ENCODE measurements at regions not wholly inside any gene's neighbourhood (a gene's known extent, or its start where the extent isn't known, plus 50 kb on each side); places are given as distances from the start of the nearest gene placed in this dataset.
"Not testable (repeated sequence)": the region's sequence is repeated elsewhere in the genome, so short reads cannot be mapped to it uniquely, and the experiment has no call there.

DNA sequence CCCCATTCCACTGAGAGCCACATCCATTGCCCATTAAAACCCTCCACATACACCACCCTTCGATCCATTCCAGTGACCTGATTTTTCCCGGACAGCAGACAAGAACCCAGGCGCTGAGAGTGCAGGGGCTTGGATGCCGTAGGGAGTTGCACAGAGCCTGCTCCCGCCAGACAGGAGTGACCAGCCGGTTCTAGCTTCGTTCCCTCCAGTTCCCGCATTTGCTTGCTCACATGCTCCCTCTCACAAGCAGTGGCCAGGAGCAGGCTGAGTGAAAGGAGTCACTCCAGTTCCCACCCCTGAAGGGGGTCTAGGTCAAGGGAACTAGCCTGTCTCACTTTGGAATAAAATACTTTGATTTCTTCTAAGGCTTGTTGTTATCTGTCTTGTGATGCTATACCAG is 119.5 kb downstream of the SKIDA1 start:
- no peak for DNase-seq

- no peak for DNase-seq
These were observed 122.0 kb downstream of the SKIDA1 start for GRCh38 chr10:21403256-21404015.

DNA sequence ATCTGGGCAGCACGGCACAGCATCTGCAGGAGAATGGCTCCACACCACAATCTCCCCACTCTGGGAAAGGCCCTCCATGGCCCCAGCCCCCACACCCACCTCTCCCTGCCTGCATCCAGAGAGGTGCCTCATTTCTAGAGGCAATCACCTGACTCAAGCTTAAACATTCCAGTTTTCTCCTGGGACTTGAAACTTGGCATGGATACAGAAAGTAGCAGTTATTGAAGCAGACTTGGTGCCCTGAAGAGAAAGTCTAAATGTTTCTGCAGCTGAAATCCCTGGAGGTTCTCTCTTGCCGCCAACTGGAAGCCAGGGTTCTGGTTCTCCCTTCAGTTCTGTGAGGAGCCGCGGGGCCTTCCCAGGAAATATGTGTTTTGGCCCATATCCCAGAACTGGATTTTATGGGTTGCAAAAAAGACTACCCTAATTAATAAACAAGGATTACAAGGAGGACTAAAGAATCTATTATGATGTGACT is 122.8 kb downstream of the SKIDA1 start:
- peak; percentile 30 for DNase-seq

- DNase-seq, result no peak
These were observed 124.3 kb downstream of the SKIDA1 start for GRCh38 chr10:21401196-21401595.

DNA sequence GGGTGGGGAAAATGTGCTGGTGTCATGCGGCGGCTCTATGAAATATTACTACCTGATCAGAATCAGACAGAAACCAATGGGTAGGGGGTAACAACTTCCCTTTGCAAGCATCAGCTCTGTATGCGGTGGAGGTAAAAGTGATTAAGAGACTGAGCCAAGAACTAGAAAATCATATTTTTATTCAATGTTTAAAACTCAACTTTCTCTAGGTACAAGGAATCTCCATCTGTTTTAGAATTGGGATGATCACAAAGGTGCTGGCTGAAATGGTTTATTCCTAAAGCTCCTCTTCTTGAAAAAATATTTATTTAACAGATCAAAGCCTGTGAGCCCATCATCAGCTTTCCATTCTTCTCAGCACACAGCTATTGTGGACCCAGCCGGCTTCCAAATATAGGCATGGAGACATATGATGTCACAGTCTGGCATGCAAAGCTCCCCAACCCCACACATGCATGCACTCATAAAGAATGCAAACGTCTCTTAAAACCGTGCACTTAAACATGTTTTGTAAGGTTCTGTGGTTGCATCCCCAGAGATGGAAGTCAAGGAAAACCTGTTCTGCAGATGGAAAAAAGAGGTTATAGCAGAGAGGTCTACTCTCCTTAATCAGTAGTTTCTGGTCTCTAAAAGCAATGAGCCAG is 126.0 kb downstream of the SKIDA1 start:
- DNase-seq, result peak; percentile 37

DNA sequence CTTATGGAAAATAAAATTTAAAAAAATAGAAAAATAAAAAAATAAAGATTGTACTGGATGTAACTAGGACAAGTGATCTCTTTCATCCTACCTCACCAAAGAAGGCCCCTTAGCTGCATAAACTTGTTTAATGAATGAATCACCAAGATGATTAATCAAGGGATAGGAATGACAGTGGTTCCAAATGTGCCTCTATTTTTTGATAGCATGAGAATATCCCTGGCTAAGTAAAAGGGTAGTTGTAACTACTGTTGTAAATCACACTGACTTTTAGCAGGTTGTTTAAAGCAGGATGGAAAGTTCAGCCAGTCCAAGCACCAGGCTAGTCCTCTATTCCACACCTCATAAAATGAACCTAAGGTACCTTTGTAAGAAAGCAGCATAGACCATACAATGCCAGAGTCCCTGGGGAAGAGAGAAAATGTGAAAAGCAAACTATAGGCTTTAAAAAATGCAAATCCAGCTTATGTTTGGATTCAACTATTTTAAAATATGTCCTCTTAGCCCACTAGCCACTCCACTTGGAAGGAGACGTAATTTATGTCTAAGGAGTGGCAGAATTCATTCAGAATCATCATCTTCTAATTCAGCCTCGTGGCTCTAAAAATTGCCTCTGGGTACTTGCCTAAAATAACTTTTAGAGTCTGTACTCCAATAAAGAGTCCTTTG is 126.8 kb downstream of the SKIDA1 start:
- no peak for DNase-seq

DNA sequence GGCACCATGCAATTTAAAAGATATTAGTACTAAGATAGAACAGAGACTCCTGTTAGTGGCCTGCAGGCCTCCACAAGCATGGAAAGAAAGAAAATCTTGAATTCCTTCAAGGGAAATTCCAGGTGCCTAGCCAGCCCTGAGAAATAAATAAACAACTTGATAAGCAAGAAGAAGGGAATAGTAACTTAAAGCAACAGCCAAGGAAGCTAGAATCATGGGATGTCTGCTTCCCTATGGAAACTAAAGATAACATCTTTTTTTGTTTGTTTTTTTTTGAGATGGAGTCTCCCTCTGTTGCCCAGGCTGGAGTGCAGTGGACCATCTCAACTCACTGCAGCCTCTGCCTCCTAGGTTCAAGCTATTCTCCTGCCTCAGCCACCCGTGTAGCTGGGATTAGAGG is 128.6 kb downstream of the SKIDA1 start:
- no peak for DNase-seq

- DNase-seq, result no peak
These were observed 131.6 kb downstream of the SKIDA1 start for GRCh38 chr10:21393931-21394330.

DNA sequence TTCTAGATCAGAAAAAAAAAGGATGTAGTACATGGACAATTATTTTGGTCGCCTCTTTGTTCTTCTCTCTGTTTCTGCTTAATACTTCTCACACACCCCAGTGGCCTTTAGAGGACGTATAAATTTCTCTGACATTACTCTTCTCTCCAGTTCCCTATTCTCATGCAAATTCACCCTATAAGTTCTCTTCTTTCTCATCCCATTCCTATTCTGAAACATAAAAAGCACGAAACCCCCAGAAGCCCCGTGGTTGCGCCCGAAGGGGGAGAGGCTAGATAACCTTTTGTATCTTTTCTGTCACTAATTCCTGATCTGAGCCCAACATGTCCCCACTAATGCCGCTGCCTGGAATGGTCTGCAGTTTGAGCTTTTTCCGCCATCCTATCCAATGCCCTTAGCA is 136.9 kb downstream of the SKIDA1 start:
- DNase-seq, result no peak

DNA sequence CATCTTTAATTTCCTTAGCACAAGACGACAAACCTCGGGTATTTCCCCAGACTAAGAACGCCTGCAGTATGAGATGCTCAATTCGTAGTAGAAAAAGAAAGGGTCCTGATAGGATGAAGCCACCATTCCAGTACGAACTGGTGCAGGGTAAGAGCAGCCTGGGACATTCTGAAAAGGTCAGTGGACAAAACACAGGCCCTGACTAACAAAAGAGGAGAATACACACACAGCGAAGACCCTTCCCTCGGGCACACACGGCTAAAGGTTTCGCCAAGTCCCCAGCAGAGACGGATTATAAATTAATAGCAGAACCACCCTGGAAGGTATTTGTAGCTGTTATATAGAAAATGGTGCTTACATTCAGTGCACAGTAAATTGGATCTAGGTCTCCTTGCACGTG is 137.6 kb downstream of the SKIDA1 start:
- DNase-seq, result no peak

- no peak for DNase-seq
These were observed 139.4 kb downstream of the SKIDA1 start for GRCh38 chr10:21385996-21386585.

- DNase-seq, result no peak
These were observed 139.9 kb downstream of the SKIDA1 start for GRCh38 chr10:21385536-21385935.

DNA sequence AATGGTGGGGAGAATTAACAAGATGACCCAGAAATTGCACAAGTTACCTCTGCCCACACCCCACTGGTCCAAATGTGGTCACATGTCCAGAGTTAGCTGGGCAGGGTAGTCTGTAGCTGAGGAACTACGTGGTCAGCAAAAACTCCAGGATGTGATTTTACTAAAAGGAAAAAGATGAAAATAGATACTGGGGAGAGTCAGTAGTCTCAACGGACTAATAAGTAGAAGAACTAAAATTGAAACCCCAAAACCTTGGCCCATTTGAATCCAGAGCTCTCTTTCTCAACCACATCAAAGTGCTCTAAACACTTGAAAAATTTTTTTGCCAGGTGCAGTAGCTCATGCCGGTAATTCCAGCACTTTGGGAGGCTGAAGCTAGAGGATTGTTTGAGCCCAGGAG is 146.3 kb downstream of the SKIDA1 start:
- no peak for DNase-seq

DNA sequence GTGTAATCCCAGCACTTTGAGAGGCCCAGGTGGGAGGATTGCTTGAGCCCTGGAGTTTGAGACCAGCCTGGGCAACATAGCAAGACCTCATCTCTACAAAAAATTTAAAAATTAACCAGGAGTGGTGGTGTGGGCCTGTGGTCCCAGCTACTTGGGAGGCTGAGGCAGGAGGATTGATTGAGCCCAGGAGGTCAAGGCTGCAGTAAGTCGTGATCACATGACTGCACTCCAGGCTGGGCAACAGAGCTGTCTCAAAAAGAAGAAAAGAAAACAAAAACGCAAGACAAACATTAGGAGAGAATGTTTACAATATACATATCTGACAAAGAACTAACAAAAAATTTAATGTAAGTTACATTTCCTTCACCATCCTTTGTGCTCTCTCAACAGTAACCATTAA is 150.2 kb downstream of the SKIDA1 start:
- not testable (repeated sequence) for DNase-seq

GRCh38 chr10:21373881-21374280 is 151.6 kb downstream of the SKIDA1 start:
- DNase-seq, result not testable (repeated sequence)

DNA sequence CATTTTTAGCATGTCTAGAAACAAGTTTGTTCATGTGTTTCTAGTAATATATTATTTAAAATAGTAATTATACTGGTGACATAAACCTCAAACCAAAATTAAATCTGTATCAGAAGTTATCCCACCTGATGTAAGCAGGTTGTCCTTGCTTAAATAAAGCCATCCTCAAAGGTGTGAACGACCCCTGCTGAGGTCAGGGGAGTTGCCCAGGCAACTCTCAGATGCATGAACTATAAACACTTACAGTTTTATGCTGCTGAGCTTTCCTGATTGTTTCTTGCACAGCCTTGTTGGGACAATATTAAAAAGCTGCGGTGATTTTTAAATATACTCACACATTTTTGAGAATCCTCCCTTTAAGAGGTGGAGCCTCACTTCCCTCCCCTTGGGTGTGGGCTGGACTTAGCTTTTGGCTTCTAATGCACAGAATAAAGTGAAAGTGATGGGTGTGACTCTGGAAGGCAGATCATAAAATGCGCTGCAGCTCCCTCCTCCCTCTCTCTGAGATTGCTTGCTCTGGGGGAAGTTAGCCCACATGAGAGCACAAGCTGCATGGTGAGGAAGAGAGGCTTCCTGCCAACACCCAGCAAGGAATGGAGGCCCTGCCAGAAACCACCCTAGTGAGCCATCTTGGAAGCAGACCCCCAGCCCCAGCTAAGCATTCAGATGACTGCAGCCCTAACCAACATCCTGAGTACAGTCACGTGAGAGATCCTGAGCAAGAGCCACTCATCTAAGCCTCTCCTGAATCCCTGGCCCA is 152.7 kb downstream of the SKIDA1 start:
- no peak for DNase-seq

GRCh38 chr10:21369697-21370096 is 155.8 kb downstream of the SKIDA1 start:
- no peak for DNase-seq

GRCh38 chr10:21368728-21369425 is 156.6 kb downstream of the SKIDA1 start:
- DNase-seq, result no peak

DNA sequence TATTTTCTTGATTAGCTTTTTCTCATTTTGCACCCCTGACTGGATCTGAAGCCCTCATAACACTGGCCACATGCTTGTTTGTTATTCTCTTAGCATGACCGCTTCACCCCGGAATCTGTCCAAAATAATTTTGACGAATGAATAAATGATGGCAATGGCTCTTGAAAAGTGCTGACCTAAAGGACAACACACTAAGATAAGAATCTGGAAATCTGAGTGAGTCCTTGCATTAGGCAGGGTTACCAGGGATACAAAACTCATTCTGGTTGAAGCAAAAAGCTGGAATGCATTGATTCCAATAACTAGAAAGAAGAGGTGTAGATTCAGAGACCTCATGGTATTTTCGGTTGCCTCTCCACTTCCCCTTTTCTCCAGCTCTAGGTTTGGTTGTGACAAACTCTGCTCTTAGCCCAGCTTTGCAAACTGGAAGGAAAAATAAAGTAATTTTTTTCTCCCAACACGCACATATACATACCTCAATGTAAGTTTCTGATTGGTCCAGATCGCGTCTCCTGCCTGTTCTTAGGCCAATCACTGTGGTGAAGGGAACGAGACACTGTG is 157.4 kb downstream of the SKIDA1 start:
- no peak for DNase-seq

DNA sequence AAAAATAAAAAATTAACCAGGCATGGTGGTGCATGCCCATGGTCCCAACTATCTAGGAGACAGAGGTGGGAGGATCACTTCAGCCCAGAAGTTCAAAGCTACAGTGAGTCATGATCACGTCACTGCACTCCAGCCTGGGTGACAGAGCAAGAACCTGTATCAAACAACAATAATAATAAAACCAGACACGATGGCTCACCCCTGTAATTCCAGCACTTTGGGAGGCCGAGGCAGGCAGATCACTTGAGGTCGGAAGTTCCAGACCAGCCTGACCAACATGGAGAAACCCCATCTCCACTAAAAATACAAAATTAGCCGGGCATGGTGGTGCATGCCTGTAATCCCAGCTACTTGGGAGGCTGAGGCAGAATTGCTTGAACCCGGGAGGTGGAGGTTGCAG is 159.4 kb downstream of the SKIDA1 start:
- DNase-seq, result not testable (repeated sequence)

DNA sequence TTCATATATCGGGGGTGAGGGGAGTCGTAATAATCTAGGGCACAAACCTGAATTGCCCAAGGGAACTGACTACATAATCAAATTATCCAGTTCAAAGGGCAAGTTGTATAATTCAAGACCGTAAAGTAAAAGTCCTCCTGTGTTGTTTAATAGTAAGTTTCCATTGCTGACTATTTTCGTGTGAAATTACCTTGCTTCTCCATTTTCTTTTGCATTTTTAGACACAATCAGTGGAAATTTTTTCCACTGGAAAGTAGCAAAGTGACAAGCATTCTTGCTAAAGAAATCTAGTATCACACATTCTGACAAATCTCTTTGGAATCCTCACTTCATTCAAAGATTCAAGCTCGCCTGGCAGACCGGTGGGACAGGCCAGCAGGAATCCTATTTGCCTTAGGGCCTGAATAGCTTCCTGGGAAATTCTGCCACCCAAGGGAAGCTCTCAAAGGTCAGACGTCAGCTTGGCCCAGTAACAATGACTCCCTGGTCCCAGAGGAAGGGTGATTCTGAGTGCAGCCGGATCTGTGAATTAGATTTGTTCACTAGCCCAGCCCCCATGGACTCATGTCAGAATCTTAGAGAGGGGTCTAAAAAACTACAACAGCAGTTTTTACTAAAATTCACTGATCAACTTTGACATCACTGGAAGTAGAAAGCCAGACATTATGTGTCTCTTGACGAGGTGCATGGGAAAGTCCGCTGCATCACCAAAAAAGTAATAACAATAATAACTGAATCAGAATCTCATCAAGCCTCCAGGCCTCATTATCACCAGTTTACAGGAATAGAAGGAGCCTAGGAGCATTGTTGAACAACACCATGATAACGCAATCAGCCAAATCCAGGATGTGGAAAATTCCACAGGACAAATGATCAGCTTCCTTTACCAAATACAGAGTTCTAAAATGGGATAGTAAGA is 161.0 kb downstream of the SKIDA1 start:
- DNase-seq, result no peak
